ENCODE measurements at regions not wholly inside any gene's neighbourhood (a gene's known extent, or its start where the extent isn't known, plus 50 kb on each side); places are given as distances from the start of the nearest gene placed in this dataset.
"Not testable (repeated sequence)": the region's sequence is repeated elsewhere in the genome, so short reads cannot be mapped to it uniquely, and the experiment has no call there.

- DNase-seq = no peak
Measured at GRCh38 chr13:61994174-61994573, 578.5 kb upstream of the PCDH20 start.

GRCh38 chr13:61989978-61990377 is 574.3 kb upstream of the PCDH20 start:
- DNase-seq = no peak

- DNase-seq = no peak
Measured at GRCh38 chr13:61988810-61989209, 573.2 kb upstream of the PCDH20 start.

- DNase-seq = no peak
Measured at GRCh38 chr13:61975001-61975400, 559.4 kb upstream of the PCDH20 start.

- DNase-seq = no peak
Measured at GRCh38 chr13:61965756-61966155, 550.1 kb upstream of the PCDH20 start.

- DNase-seq = no peak
Measured at GRCh38 chr13:61960981-61961380, 545.3 kb upstream of the PCDH20 start.

GRCh38 chr13:61954092-61954491 is 538.4 kb upstream of the PCDH20 start:
- no peak for DNase-seq

- no peak for DNase-seq
Measured at GRCh38 chr13:61950828-61951227, 535.2 kb upstream of the PCDH20 start.

- DNase-seq = no peak
Measured at GRCh38 chr13:61944329-61944929, 528.8 kb upstream of the PCDH20 start.

- DNase-seq = no peak
Measured at GRCh38 chr13:61935710-61936109, 520.1 kb upstream of the PCDH20 start.

- no peak for DNase-seq
Measured at GRCh38 chr13:61927648-61928047, 512.0 kb upstream of the PCDH20 start.

GRCh38 chr13:61918841-61919240 is 503.2 kb upstream of the PCDH20 start:
- no peak for DNase-seq

- no peak for DNase-seq
Measured at GRCh38 chr13:61916483-61916882, 500.8 kb upstream of the PCDH20 start.

- no peak for DNase-seq
Measured at GRCh38 chr13:61913183-61913582, 497.5 kb upstream of the PCDH20 start.

GRCh38 chr13:61908906-61909615 is 493.4 kb upstream of the PCDH20 start:
- DNase-seq = no peak

- no peak for DNase-seq
Measured at GRCh38 chr13:61905054-61905453, 489.4 kb upstream of the PCDH20 start.

GRCh38 chr13:61901946-61902541 is 486.4 kb upstream of the PCDH20 start:
- DNase-seq = no peak

- no peak for DNase-seq
Measured at GRCh38 chr13:61900033-61900432, 484.4 kb upstream of the PCDH20 start.

- DNase-seq = no peak
Measured at GRCh38 chr13:61898207-61898606, 482.6 kb upstream of the PCDH20 start.

GRCh38 chr13:61891401-61891800 is 475.8 kb upstream of the PCDH20 start:
- no peak for DNase-seq

- no peak for DNase-seq
Measured at GRCh38 chr13:61884830-61885229, 469.2 kb upstream of the PCDH20 start.

GRCh38 chr13:61880578-61881283 is 465.1 kb upstream of the PCDH20 start:
- DNase-seq = peak; percentile 29 to 39

GRCh38 chr13:61878565-61878964 is 462.9 kb upstream of the PCDH20 start:
- not testable (repeated sequence) for DNase-seq
